ENCODE measurements at regions not wholly inside any gene's neighbourhood (a gene's known extent, or its start where the extent isn't known, plus 50 kb on each side); places are given as distances from the start of the nearest gene placed in this dataset.
A peak's percentile ranks its signal among the peaks of the same experiment; 100 is the strongest.

DNA sequence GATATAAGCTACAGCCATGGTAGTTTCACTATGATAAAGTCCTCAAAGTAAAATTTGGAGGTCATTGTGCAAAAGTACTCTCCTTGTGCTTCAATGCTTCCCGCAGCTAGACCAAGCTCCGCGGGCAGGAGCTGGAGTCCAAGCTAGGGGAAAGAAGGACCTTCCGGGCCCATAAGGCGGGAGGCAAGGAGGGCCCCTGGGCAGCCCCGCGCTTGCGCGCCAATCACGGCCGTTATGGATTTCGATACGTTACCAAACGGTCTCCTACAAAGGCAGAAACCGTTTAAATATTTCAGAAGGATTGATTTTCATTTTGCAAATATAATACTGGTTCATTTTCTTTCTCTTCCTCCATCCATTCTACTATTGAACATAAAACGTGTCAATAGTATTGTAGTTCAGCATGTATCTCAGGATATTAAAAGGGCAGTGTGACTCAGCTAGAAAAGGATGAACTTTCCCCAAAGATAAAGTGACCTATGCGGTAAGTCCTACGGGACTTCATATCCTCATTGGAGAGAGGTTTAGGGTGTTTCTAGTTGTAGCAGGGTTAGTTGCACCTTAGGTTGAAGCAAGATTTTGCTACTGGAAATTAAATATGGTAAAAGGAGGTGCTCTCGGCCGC lies 128.0 kb downstream of the KIF20B start:
- no peak for DNase-seq (ENCODE audit: low read depth in 2 of 3, low spot score in 1 of 3)

DNA sequence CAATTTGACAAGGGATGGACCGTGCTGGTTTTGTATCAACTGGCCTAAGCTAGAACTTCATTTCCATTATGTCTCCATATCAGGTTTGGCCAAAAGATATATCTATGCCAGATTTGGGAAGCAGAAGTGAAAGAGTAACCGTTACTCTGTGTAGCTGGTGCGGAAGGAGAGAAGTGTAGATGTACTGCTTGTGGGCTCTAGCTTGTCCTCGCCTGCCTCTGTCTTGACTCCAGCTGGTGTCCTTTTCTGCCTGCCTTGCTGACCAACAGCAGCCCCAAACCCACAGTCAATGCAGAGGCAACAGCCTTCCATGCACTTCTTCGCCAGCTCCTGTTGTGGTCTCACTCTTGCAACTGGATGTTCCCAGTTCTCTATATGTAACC lies 128.5 kb downstream of the KIF20B start:
- DNase-seq (ENCODE audit: low read depth in 2 of 3, low spot score in 1 of 3) = no peak

DNA sequence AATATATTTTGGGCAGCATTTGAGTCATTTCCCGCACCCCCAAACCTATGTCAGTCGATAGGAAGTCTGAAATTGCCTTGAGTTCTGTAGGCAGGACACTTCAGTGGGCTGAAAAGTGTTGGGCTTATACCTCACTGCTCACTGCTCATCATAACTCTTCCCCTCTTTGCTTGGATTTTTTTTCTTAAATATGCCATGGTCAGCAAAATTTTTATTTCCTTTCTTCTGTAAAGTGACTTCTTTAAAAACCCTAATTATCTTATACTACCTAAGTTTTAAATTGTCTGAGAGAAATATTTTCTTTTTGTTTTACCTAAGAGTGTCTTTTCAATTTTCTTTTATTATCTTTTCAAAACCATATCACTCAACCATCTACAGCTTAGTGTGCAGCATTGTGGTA lies 129.2 kb downstream of the KIF20B start:
- no peak for DNase-seq (ENCODE audit: low read depth in 2 of 3, low spot score in 1 of 3)

DNA sequence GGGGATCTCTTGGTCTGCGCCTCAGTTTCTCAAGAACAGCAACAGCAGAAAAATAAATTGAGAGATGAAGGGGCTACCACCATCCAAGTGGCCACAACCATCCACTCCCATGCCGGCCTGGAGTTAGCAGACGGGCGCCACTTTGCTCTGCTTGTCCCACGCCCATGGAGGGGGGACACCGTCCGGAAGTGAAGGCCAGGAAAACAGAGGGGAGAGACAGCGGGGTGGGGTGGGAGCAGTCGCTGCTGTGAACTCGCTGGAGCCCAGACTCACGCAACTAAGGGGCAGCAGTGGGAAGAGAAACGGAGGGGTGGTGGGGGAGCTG lies 135.4 kb downstream of the KIF20B start:
- DNase-seq (ENCODE audit: low read depth in 2 of 3, low spot score in 1 of 3) = no peak

DNA sequence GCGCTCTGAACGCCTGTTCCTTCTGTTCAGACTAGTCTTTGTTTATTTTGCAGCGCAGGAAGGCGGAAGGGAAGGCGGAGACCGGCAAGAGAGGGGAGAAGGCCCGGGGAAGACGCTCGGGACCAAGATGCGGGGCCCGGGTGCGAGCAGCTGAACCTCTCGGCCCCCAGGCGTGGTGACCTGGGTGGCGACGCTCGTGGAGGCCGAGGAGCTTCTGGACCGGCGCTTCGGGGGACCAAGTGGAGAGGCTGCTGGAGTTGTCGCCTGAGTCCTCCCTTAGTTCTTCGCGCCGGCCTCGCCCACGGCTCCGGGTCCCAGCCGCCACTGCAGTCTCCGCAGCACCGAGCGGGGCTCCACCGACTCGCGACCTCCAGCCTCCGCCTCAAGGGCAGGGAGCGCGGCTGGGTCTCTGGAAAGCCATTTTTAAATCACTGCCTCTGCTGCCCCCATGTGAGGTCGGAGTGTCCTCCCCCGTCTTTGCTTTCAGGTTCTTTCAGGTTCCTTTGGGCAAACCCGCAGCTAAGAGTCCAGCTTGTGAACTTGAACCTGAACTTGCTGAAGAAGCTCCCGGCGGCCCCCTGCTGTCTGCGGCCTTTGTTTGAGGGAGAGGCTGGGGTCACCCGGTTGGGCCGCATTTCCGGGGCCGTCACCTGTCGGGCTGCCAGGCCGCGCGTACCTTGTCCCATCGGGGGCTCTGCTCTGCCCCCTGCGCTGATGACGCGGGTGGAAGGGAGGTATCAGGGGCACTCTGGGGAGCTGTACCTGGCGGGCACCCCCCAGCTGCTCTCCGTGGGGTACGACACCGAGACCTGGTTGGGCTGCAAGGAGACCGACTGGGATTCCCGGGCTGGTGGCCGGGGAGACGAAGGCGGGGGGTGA lies 136.0 kb downstream of the KIF20B start:
- no peak for DNase-seq (ENCODE audit: low read depth in 2 of 3, low spot score in 1 of 3)

DNA sequence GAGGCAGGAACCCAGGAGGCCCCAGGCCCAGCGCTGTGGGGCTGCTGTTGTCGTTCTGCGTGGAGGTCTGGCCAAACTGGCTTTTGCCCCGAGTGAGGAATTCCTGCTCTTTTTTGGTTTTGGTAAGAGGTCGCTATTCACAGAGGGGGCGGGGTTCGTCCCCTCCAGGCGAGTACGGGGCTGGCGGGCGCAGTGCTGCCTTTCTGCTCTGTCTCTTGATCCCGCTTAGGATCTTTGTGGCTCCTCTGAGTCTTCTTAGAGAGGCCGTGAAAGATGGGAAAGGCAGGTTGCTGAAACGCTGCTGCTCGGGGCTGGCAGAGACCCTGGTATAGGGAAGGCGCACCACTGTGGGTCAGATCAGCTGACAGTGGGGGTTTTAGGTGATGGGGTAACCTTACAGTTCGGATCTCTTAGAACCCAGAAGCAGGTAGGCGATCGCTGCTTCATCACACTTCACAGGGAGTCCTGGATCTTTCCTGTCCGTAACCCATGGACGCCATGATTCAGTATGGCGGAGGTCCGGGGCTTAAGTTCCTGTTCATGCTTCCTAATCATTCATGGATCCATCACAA lies 136.7 kb downstream of the KIF20B start:
- no peak for DNase-seq (ENCODE audit: low read depth in 2 of 3, low spot score in 1 of 3)

DNA sequence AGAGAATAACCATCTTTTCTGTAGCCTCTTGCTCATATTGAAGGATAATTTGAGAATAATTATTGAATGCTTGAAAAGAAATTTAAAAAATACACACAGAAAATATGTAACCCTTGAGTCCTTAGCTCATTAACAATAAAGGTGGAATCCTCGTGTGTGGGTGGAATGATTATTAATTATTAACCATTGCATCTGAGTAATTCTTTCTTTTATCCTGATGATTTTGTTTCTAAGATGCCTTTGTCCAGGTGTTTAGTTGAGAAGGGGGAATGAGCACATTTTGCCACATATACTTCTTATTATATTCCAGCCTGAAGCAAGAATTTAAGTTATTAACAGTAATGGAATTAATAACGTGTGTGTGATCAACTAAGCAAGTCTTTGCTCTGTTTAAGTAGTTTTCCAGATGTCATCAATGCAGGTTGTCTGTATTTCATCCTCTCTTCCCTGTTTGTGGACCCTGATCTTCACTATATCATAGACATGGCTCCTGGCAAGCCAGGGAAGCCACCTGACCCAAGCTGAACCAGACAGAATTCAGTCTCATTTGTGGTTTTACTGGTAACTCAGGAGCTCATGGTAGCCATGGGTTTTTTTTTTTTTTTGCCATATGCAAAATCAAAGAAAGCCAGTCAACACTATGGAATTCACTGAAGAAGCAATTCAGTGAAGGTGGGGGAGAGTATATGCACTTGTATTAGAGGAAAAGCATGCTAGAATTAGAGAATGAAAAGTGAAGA lies 144.3 kb downstream of the KIF20B start:
- no peak for DNase-seq (ENCODE audit: low read depth in 2 of 3, low spot score in 1 of 3)

DNA sequence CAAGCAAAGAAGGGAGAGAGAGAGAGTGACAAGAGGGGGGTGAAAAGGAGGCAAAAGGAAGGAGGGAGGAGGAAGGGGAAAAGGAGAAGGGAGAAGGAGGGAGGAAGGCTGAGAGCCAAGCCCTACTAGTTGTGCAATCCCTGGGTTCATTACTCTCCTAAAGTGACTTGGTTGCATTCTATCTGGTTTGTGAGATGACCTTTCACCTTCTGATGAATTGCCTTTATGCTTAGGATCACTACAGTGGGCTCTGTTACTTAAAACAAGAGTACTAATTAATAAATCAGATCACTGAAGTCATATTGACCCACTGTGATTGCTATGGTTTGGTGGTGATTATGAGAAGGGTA lies 144.9 kb downstream of the KIF20B start:
- no peak for DNase-seq (ENCODE audit: low read depth in 2 of 3, low spot score in 1 of 3)

DNA sequence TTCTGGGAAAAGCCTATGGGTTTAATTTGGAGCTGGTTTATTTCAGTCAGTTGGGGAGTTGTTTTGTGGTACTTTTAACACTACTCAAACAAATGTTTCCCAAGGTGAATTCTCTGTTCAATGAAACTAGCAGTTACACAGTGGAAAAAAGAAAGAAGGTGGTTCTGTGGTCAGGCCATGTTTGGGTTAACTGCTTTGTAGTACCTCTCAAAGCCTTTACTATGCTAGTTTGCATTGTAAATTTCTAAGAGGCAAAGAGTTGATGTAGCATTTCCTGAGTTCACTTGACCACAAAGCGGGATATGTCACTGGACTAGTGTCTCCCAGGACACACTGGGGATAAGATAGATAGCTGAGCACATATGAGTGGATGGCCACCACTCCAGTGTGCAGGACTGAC lies 145.4 kb downstream of the KIF20B start:
- no peak for DNase-seq (ENCODE audit: low read depth in 2 of 3, low spot score in 1 of 3)

DNA sequence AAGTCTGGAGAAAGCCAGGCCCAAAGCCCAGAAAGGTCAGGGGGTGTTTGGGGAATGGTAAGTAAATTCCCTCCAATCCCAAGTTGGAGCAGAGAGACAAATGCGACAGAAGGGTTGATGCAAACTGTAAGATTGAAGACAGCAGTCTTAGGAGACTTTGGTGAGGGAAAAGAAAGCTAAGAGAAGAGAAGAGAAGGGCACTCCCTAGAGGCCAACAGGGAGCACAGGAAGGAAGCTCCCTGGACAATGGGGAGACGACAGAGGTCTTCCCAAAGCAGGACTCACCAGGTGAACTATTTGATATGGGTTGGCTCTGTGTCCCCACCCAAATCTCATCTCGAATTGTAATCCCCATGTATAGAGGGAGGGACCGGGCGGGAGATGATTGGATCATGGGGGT lies 151.5 kb downstream of the KIF20B start:
- no peak for DNase-seq (ENCODE audit: low read depth in 2 of 3, low spot score in 1 of 3)

DNA sequence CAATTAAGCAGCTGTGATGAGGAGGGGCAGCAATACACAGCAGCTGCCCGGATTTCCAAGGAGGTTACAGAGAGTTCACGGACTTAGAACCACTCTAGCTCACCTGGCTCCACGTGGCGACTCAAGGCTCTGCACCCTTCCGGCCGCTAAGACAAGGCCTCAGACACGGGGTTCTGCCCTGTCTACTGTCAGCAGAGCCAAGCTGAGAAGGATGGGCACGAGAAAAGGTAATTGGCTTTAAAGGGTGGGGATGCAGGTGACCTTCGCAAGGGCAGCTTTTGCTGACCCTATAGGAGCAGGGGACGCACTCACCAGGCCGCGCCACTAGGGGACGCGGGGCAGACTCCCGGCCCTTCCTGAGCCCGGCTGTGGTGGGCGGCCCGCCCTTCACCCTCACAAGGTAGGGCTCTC lies 152.4 kb downstream of the KIF20B start:
- DNase-seq (ENCODE audit: low read depth in 2 of 3, low spot score in 1 of 3) = no peak

DNA sequence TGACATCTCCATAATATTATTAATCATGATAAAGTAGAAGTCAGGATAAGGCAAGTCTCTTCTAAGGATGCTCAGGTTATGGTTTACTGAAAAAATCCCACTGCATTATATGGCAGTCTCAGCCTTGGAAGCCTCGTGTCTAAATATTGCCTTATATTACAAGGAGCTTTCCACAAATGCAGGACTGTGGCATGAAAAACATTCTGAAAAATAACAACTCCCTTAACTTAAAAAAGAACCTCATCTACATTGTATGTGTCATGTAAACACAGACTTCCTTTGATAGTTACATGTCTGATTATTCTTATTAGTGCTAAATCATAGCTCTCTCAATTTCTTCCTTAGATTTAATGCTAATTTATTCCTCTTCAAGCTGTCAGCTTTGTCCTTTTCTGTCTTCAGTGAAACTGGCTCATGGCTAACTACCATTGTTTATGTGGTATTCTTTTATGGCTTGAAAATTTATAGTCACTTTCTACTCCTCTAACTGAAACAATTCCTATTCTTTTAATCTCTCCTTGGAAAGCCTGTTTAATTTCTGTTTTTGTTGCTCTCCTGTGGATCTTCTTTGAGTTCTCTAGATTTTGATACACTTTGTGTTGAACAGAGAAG lies 156.1 kb downstream of the KIF20B start:
- no peak for DNase-seq (ENCODE audit: low read depth in 2 of 3, low spot score in 1 of 3)

DNA sequence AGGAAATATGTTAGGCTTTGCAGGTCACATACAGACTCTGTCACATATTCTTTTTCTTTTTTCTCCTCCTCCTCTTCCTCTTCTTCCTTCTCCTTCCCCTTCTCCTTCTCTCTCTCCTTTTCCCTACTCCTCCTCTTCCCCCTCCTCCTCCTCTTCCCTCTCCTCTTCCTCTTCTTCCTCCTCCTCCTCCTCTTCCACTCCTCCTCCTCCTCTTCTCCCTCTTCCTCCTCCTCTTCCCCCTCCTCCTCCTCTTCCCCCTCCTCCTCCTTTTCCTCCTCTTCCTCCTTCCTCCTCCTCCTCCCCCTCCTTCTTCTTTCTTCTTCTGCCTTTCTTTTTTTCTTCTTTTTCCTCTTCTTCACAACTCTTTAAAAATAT lies 159.8 kb downstream of the KIF20B start:
- DNase-seq (ENCODE audit: low read depth in 2 of 3, low spot score in 1 of 3) = no peak

DNA sequence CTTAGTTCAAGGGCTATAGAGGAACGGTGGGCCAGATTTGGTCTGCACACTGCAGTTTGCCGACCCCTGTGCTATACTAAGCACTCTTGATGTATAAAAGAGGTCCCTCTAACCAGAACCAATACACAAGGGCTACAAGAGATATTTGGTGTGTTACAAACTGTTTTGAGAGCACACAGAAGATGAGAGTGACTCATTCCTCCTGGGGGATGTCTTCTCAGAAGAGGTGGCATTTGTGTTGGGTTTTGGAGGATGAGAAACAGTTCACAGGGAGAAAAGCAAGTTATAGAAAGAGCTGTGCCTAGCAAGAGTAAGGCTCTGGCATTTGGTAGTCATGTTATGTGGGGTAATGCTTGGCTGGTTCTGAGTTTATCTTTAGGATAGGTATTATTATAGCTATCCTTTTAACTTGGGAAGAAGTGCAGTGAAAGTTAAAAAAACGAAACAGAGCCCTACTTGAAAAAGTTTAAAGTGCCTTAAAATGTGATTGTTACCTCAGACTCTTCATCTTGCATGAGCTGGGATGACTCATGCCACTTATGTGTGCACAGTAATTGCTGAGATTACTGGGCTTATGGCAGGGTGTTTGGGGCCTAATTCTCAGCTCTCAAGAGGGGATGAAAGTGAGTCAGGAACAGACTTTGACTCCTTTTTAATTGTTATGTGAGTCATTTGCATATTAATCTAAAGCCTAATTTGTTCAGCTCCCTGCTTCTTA lies 160.4 kb downstream of the KIF20B start:
- peak in 2 of 3 donors; percentile 35 to 46 for DNase-seq (ENCODE audit: low read depth in 2 of 3, low spot score in 1 of 3)

DNA sequence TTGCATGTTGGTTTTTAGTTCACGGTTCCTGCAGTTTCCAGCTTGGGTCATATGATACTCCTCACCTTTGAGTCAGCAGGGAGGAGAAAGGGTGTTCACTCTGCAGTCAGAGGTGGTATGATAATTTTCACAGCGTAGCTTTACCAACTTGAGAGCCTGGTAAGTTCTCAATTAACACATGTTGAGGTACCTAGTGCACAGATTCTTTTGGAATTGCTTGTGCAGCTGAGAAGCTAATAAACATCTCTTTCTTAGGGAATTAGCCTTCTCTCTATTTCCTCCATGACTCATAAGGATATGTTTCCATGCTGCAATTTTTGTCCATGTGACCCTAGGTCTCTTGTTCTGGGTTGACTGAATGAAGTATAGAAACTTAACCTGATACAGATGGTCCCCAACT lies 166.6 kb downstream of the KIF20B start:
- no peak for DNase-seq (ENCODE audit: low read depth in 2 of 3, low spot score in 1 of 3)

DNA sequence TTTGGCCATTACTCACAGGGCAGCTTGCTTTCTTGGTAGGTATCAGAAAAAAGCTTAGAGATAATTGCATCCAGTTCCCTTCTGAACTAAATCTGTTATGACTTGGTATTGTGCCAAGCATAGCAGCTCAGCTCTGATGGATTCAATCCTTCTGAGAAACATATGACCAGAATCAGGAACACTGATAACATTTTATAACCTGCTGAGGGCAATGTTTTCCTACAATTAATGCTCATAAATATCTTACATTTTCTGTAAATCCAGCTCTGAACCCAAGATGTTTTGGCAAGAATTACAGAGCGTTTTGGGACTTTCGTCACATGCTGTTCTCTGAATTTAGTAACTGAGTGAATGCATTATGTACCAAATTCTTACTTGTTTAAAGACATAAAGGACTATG lies 167.8 kb downstream of the KIF20B start:
- no peak for DNase-seq (ENCODE audit: low read depth in 2 of 3, low spot score in 1 of 3)

DNA sequence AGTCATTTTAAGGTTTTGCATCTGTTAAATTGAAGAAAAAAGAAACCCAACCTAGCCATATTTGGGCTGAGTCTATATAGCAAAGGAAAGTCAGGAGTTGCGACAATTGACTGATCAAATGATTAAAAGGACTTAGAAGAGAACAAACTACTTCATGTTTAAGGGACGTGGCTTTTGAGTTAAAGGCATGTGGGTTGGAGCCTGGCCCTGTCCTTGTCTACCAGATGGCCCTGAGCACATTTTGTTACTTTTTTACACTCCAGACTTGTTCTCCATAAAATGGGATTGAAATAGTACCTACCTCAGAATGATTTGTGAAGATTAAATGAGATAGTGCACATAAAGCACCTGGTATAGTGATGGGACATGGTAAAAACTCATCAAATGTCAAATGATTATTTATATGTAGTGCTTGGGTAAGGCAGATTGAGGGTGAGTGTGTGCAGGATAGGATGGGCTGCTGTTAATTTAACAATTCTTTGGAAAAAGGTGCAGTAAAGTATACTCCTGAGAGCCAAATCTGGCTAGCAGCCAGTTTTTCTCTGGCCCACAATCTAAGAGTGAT lies 168.3 kb downstream of the KIF20B start:
- DNase-seq (ENCODE audit: low read depth in 2 of 3, low spot score in 1 of 3) = no peak

DNA sequence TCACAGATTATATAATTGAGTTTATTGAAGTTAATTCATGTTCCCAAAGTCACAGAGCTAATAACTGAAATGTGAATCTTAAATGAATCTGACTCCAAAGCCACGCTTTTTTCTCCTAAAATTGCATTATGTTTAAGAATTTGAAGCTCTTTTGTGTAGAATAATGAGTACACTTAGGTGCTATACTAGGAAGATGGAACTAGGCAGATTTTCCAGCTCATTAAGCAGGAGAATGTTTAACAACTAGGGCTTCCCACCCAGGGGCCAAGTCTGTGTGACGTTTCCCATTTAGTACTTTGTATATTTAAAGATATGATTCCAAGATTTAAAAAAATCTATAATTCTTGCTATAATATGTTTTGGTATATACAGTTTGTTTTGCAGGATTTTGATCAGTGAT lies 169.5 kb downstream of the KIF20B start:
- no peak for DNase-seq (ENCODE audit: low read depth in 2 of 3, low spot score in 1 of 3)

DNA sequence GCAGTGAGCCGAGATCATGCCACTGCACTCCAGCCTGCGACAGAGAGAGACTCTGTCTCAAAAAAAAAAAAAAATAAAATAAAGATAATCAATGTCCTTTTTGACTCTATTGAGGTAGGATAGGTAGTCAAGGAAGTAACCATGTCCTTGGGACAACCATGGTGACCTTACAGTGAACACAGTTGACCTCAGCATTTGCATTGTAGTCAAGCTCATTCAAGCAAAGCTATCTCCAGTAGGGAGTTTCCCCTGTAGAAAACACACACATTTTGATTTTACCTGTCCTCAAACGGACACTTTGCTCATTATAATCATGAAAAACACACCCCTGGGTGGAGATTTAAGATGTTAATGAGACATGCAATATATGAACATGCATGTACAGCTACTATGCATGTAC lies 171.7 kb downstream of the KIF20B start:
- DNase-seq (ENCODE audit: low read depth in 2 of 3, low spot score in 1 of 3) = no peak

DNA sequence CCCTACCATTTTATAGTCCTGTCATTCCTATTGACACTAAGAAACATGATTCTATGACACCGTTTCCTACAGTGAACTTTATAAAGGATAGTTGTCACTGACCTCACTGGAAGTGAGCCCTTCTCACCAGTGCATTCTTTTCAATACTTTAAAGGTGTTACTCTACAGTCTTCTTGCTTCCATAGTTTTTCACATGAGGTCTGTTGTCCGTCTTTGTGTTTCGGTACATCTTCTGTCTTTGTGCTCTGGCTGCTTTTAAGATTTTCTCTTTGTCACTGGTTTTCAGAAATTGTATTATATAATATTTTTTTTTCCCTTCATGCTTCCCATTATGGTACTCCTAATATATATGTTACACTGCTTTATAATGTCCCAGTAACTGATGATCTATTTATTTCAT lies 174.2 kb downstream of the KIF20B start:
- no peak for DNase-seq (ENCODE audit: low read depth in 2 of 3, low spot score in 1 of 3)

DNA sequence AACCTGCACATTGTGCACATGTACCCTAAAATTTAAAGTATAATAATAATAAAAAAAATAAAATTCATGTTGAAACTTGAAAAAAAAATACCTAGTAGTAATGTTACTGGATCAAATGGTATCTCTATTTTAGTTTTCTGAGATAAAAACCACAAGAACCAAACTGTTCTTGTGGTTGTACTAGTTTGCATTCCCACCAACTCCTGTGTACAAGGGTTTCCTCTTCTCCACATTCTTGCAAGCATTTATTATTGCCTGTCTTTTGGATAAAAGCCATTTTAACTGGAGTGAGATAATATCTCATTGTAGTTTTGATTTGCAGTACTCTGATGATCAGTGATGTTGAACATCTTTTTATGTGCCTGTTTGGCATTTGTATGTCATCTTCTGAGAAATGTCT lies 177.7 kb downstream of the KIF20B start:
- no peak for DNase-seq (ENCODE audit: low read depth in 2 of 3, low spot score in 1 of 3)
